Astrocyte (in vitro differentiated cells and primary cell): ENCODE measurements at regions not wholly inside any gene's neighbourhood (a gene's known extent, or its start where the extent isn't known, plus 50 kb on each side); places are given as distances from the start of the nearest gene placed in this dataset.

ENCODE experiments used
- EZH2 ChIP-seq: IDR thresholded peaks from 2 replicates; pipeline ENCODE4 v1.6.1; 2012; ENCODE audit warnings: mild to moderate bottlenecking, low read length, inconsistent platforms; ENCODE audit not compliant: insufficient read depth
- TF ChIP-seq, protein P1 (sequence below): IDR thresholded peaks from 2 replicates; pipeline ENCODE4 v1.5.1; 2011; ENCODE audit warnings: low read depth, mild to moderate bottlenecking, inconsistent platforms, low read length, moderate library complexity; ENCODE audit not compliant: insufficient read depth

DNA sequence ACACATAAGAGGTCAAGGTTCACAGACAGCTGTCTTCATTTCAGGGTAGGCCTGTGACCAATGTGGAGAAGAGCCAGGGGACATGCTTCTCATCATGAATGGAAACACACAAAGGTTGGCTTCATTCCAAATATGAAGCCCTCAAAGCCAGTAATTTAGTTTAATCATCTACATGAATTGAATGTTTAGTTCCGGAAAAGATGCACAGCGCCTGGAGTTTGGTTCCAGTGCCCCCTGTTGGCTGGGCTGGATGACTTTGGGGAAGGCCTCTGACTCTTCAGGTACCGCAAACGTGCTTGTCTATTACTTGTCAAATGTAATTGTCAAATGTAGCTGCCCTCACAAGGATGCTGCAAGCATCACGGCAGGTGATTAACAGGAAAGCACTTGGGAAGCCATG, 130.7 kb downstream of the ADRA2A start:
- TF ChIP-seq, protein P1, sequence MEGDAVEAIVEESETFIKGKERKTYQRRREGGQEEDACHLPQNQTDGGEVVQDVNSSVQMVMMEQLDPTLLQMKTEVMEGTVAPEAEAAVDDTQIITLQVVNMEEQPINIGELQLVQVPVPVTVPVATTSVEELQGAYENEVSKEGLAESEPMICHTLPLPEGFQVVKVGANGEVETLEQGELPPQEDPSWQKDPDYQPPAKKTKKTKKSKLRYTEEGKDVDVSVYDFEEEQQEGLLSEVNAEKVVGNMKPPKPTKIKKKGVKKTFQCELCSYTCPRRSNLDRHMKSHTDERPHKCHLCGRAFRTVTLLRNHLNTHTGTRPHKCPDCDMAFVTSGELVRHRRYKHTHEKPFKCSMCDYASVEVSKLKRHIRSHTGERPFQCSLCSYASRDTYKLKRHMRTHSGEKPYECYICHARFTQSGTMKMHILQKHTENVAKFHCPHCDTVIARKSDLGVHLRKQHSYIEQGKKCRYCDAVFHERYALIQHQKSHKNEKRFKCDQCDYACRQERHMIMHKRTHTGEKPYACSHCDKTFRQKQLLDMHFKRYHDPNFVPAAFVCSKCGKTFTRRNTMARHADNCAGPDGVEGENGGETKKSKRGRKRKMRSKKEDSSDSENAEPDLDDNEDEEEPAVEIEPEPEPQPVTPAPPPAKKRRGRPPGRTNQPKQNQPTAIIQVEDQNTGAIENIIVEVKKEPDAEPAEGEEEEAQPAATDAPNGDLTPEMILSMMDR: no peak
- TF ChIP-seq EZH2: no peak
